ENCODE measurements at regions not wholly inside any gene's neighbourhood (a gene's known extent, or its start where the extent isn't known, plus 50 kb on each side); places are given as distances from the start of the nearest gene placed in this dataset.

DNA sequence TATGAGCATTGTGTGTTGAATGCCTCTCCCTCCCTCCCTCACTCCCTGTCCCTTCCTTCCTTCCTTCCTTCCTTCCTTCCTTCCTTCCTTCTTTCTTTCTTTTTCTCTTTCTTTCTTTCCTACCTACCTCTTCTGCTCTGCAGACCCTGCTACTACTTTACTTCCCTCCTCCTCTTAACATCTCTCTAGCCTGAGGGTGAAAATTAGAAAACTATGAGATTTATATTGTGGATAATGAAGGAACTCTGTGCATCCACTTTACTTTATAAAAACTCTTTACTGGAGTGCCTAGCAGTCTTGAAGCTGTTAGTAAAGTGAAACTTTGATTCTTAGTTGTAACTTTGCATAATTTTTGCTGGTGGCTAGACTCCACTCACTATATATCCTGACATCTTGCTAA lies 572.2 kb downstream of the RWDD3 start:
- intact Hi-C loops (cut with micrococcal nuclease): no loop called here
- no peak overlapping the region for H3K27ac Mint-ChIP-seq
- TF ChIP-seq, protein P1, sequence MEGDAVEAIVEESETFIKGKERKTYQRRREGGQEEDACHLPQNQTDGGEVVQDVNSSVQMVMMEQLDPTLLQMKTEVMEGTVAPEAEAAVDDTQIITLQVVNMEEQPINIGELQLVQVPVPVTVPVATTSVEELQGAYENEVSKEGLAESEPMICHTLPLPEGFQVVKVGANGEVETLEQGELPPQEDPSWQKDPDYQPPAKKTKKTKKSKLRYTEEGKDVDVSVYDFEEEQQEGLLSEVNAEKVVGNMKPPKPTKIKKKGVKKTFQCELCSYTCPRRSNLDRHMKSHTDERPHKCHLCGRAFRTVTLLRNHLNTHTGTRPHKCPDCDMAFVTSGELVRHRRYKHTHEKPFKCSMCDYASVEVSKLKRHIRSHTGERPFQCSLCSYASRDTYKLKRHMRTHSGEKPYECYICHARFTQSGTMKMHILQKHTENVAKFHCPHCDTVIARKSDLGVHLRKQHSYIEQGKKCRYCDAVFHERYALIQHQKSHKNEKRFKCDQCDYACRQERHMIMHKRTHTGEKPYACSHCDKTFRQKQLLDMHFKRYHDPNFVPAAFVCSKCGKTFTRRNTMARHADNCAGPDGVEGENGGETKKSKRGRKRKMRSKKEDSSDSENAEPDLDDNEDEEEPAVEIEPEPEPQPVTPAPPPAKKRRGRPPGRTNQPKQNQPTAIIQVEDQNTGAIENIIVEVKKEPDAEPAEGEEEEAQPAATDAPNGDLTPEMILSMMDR (IDR thresholded peaks at IDR 0.05): no peak
- Histone ChIP-seq H3K4me3 (ENCODE audit: low read length) (no peak overlapping the region), H3K36me3 (ENCODE audit: control insufficient read depth, insufficient read depth, low read length) (no peaks in the 10 kb centered on the region), H3K27ac (ENCODE audit: low read length) (no peak overlapping the region), H3K4me1 (ENCODE audit: control insufficient read depth, insufficient read depth, low read length) (no peaks in the 10 kb centered on the region), H3K9me3 (ENCODE audit: control insufficient read depth, insufficient read depth, low read length) (no peaks in the 10 kb centered on the region), H3K27me3 (ENCODE audit: control insufficient read depth, insufficient read depth, low read length) (no peaks in the 10 kb centered on the region)
- H3K36me3 Mint-ChIP-seq: peaks cover 18% of the 10 kb centered on the region
- no peaks in the 10 kb centered on the region for H3K27me3 Mint-ChIP-seq (ENCODE audit: low read depth in 2 of 2)
- no peak overlapping the region for H3K4me3 Mint-ChIP-seq
- ATAC-seq (no peak), DNase-seq (no peak)
- H3K4me1 Mint-ChIP-seq: no peaks in the 10 kb centered on the region
- H3K9me3 Mint-ChIP-seq: peaks cover 12 to 18% of the 10 kb centered on the region in 2 donors

DNA sequence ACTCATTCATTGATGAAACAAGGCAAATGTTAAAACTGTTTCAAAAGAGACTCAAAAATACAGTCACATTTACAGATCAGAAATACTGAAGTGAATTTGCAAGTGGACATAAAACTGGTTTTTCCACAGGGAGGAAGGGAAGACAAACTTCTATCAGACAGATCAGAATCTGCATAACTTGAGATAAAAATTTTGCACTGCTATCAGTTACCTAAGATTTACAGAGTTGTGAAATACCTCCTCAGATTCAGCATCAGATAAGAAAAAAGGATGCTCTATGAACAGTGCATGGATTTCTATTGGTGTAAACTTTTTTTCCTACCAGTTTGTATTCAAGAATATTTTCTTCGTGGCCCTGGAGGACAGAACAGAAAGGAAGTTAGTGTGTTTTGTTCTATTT lies 575.4 kb downstream of the RWDD3 start:
- intact Hi-C loops (cut with micrococcal nuclease): no loop called here
- peaks cover 19 to 20% of the 10 kb centered on the region in 2 donors for H3K9me3 Mint-ChIP-seq
- H3K4me3 Mint-ChIP-seq: no peak overlapping the region
- no CpG with 5 or more reads among the region's 1 CpG for WGBS (ENCODE audit: insufficient coverage)
- H3K27ac ChIP-seq (ENCODE audit: low read length): no peak overlapping the region
- H3K4me1 ChIP-seq (ENCODE audit: control insufficient read depth, insufficient read depth, low read length): no peaks in the 10 kb centered on the region
- DNase-seq (no peak), ATAC-seq (no peak)
- no peak overlapping the region for H3K4me3 ChIP-seq (ENCODE audit: low read length)
- no peaks in the 10 kb centered on the region for H3K36me3 ChIP-seq (ENCODE audit: control insufficient read depth, insufficient read depth, low read length)
- H3K27me3 ChIP-seq (ENCODE audit: control insufficient read depth, insufficient read depth, low read length): no peaks in the 10 kb centered on the region
- H3K36me3 Mint-ChIP-seq: peaks cover 8% of the 10 kb centered on the region
- no peaks in the 10 kb centered on the region for H3K4me1 Mint-ChIP-seq
- TF ChIP-seq, protein P1 (IDR thresholded peaks at IDR 0.05): no peak
- H3K27me3 Mint-ChIP-seq (ENCODE audit: low read depth in 2 of 2): no peaks in the 10 kb centered on the region
- no peaks in the 10 kb centered on the region for H3K9me3 ChIP-seq (ENCODE audit: control insufficient read depth, insufficient read depth, low read length)
- H3K27ac Mint-ChIP-seq: no peak overlapping the region

DNA sequence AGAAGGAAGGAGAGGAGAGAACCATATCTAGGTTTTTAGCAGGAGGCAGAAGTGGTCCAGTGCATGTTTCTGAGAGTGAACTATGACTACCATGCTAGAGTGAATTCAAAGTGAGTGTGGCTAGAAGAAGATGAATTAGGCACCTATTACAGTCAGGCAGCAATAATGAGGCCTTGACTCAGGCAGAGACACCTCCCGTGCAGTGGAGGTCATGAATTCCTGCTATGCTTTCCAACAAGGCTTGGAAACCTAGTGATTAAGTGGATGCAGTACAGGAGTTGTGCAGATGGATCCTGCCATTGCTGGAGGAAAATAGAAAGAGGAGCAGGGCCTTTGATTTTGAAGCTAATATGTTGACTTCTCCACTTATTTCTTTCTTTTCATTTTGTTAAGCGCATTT lies 581.5 kb downstream of the RWDD3 start:
- no peaks in the 10 kb centered on the region for H3K27me3 Mint-ChIP-seq (ENCODE audit: low read depth in 2 of 2)
- no peak for DNase-seq
- H3K27ac Mint-ChIP-seq: no peak overlapping the region
- ATAC-seq: no peak
- H3K27ac ChIP-seq (ENCODE audit: low read length): no peak overlapping the region
- no peak overlapping the region for H3K4me3 Mint-ChIP-seq
- TF ChIP-seq, protein P1 (IDR thresholded peaks at IDR 0.05): no peak
- H3K9me3 Mint-ChIP-seq: peaks cover 9 to 18% of the 10 kb centered on the region in 2 donors
- H3K27me3 ChIP-seq (ENCODE audit: control insufficient read depth, insufficient read depth, low read length): no peaks in the 10 kb centered on the region
- H3K4me3 ChIP-seq (ENCODE audit: low read length): no peak overlapping the region
- H3K4me1 Mint-ChIP-seq: no peaks in the 10 kb centered on the region
- 90% methylated on average over 1 of the region's 2 CpGs for WGBS (ENCODE audit: insufficient coverage)
- no peaks in the 10 kb centered on the region for H3K9me3 ChIP-seq (ENCODE audit: control insufficient read depth, insufficient read depth, low read length)
- intact Hi-C loops (cut with micrococcal nuclease): no loop called here
- no peaks in the 10 kb centered on the region for H3K4me1 ChIP-seq (ENCODE audit: control insufficient read depth, insufficient read depth, low read length)
- peaks cover 2% of the 10 kb centered on the region for H3K36me3 Mint-ChIP-seq
- no peaks in the 10 kb centered on the region for H3K36me3 ChIP-seq (ENCODE audit: control insufficient read depth, insufficient read depth, low read length)

DNA sequence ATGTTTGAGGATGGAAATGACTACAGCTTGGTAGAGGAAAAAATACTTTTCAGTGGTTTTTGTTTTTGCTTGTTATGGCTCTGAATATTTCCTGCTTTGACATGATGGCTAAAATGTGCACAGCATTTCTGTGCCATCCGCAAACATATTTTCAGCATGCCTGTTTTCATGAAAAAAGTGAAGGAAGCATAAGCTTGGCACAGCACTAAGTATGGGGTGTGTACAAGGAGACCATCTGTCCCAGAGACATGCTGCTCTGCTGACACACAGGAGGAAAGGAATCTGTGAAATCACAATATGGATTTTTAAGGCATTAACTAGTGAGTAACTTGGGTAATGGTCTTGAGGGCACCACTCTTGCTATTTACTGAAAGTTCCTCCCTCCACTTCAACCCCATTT lies 595.5 kb downstream of the RWDD3 start:
- Histone ChIP-seq H3K4me3 (ENCODE audit: low read length) (no peak overlapping the region), H3K27ac (ENCODE audit: low read length) (no peak overlapping the region), H3K36me3 (ENCODE audit: control insufficient read depth, insufficient read depth, low read length) (no peaks in the 10 kb centered on the region), H3K4me1 (ENCODE audit: control insufficient read depth, insufficient read depth, low read length) (no peaks in the 10 kb centered on the region), H3K9me3 (ENCODE audit: control insufficient read depth, insufficient read depth, low read length) (peaks cover 6% of the 10 kb centered on the region), H3K27me3 (ENCODE audit: control insufficient read depth, insufficient read depth, low read length) (no peaks in the 10 kb centered on the region)
- 90% methylated on average over 1 of the region's 1 CpG for WGBS (ENCODE audit: insufficient coverage)
- DNase-seq (no peak), ATAC-seq (no peak)
- Mint-ChIP-seq H3K4me1 (no peaks in the 10 kb centered on the region), H3K9me3 (peaks cover 12 to 23% of the 10 kb centered on the region in 2 donors), H3K36me3 (peaks cover 6% of the 10 kb centered on the region), H3K27ac (no peak overlapping the region), H3K4me3 (no peak overlapping the region), H3K27me3 (ENCODE audit: low read depth in 2 of 2) (no peaks in the 10 kb centered on the region)
- intact Hi-C loops (cut with micrococcal nuclease): no loop called here
- TF ChIP-seq, protein P1 (IDR thresholded peaks at IDR 0.05): no peak
